Lung microvascular endothelial cell (primary cell): ENCODE measurements at regions not wholly inside any gene's neighbourhood (a gene's known extent, or its start where the extent isn't known, plus 50 kb on each side); places are given as distances from the start of the nearest gene placed in this dataset.

Experiments
- DNase-seq, 2 donors: peaks; one replicate each; pipeline versions ENCODE4 v3.0.0 to v3.0.0-alpha.2; 2010; ENCODE audit warnings: low read depth in 2 of 2

DNA sequence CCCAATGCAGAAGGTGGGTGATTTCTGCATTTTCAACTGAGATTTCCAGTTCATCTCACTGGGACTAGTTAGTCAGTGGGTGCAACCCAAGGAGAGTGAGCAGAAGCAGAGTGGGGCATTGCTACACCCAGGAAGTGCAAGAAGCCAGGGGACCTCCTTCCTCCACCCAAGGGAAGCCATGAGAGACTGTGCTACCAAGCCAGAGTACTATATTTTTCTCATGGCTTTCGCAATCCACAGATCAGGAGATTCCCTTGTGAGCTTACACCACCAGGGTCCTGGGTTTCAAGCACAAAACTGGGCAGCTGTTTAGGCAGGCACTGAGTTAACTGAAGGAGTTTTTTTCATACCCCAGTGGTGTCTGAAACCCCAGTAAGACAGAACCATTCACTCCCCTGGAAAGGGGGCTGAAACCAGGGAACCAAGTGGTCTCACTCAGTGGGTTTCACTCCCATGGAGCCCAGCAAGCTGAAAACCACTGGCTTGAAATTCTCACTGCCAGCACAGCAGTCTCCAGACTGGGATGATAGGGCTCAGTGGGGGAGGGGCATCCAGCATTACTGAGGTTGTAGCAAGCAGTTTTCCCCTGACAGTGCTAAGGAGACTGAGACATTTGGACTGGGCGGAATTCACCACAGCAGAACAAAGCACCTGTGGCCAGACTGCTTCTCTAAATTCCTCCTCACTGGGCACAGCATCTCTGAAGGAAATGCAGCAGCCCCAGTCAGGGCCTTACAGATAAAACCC is 903.4 kb downstream of the TECRL start:
- DNase-seq, result no peak

- DNase-seq, result no peak
Observed at GRCh38 chr4:63493265-63493664, 916.0 kb downstream of the TECRL start.

- DNase-seq, result no peak
Observed at GRCh38 chr4:63492515-63492914, 916.7 kb downstream of the TECRL start.

DNA sequence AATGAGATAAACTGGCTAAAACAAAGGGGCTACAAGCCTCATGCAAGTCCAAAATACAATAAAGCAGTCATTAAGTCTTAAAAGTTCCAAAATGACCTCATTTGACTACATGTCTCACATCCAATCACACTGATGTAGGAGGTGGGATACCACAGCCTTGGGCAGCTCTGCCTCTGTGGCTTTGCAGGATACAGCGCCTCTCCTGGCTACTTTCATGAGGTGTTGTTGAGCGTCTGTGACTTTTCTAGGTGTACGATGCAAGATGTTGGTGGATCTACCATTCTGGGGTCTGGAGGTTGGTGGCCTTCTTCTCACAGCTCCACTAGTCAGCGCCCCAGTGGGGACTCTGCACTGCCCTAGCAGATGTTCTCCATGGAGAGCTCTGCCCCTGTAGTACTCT is 944.9 kb downstream of the TECRL start:
- no peak for DNase-seq

DNA sequence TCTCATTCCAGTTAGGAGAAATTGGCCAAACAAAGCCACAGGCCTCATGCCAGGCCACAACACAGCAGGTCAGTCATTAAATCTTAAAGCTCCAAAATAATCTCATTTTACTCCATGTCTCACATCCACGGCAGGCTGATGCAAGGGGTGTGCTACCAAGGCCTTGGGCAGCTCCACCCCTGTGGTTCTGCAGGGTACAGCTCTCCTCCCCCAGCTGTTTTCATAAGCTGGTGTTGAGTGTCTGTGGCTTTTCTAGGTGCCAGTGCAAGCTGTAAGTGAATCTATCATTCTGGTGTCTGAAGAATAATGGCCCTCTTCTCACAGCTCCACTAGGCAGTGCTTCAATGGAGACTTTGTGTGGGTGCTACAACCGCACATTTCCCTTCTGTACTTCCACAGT is 949.2 kb downstream of the TECRL start:
- DNase-seq, result no peak

DNA sequence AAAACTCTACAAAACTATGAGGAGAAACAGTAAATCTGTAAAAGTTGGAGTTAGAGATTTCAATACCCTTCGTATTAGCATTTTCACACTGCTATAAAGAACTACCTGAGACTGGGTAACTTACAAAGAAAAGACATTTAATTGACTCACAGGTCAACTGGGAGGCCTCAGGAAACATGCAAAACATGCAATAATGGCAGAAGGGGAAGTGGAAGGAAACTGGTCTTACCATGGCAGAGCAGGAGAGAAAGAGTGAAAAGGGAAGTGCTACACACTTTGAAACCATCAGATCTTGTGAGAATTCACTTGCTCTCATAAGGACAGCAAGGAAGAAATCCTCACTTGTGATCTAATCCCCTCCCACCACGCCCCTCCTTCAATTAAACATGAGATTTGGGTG is 949.9 kb downstream of the TECRL start:
- DNase-seq, result no peak

DNA sequence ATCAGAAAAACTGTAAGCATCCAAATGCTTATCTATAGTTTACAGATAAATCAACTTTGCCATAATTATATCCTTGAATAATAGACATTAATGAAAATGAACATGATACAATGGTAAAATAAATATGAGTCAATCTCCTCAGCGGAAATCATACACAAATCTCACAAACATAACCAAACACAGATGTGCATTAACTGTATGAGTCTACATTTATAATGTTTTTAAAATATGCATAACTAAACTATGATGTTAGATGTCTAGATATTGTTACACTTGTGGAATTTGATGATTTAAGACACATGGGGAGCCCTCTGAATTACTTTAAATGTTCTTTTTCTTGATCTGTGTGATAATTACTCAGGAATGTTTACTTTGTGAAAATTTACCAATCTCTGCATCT is 951.2 kb downstream of the TECRL start:
- no peak for DNase-seq

GRCh38 chr4:63440236-63440635 is 969.0 kb downstream of the TECRL start:
- DNase-seq, result no peak

DNA sequence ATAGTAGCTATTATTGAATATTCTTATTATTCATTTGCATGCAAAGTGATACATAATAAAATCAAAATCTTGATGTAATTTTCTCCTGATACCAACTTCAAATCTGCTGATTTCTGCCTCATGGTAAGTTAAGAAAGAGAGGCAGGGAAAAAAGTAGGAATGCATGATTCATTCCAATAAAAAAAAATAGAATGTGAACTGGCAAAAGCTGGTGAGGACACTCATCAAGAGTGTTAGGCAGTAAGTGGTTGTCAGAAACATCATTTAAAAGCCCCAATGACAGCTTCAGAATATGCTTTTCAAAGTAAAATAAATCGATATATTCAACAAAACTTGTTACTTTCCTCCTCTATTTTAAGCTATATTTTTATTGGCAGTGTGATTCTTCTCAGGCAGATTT is 979.1 kb downstream of the TECRL start:
- no peak for DNase-seq

GRCh38 chr4:63396269-63396668 is 1013.0 kb downstream of the TECRL start:
- no peak for DNase-seq

- no peak for DNase-seq
Observed at GRCh38 chr4:63393544-63393943, 1015.7 kb downstream of the TECRL start.

DNA sequence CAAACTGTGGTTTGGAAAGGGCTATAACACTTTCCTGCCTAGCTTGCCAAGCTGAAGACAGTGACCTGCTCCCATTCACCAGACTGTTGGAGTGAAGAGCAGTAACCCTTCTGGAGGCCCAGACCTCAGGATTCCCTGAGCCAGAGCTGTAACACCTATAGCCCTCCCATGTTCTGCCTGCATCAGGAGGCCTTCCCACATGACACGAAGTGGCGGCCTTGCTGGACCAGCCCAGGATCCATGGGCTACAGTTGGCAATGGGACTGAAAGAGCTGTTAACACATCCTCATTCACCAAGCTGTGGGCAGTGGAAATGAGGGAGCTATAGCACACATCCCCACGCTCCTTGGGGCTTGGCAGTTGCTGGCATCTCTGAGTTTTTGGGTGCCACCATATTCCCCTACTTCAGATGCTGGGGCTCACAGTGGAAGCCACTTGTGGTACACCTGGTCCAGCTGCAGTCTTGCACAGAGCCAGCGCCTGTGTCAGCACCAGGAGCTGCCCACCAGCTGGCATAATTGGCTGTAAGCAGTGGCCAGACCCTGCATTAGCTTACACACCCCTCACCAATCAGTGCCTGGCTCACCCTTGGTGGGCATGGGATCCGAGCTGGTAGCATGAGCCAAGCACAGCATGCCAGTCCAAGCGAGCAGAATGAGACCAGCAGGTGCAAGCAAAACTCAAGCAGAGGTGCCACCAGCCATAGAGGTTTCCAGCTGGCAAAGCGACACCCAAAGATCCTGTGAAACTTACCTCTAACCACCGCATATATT is 1029.3 kb downstream of the TECRL start:
- no peak for DNase-seq

DNA sequence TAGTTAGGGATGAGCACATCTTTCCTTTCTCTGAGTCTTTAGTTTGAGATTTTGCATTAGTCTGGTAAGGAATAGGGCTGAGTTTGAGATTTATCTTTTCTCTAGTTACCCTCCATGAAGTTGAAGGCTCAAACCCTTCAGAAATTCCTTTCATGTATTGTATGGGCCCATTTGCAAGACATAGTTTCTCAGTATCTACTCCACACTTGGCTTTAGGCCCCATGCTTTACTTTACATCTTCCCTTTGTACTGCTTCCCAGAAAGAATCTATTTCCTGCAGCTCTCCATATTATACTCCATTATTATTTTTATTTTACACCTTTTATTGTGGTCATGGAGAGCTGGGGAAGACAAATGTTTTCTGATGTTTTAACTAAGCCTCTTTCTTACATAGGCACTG is 1038.2 kb downstream of the TECRL start:
- no peak for DNase-seq

DNA sequence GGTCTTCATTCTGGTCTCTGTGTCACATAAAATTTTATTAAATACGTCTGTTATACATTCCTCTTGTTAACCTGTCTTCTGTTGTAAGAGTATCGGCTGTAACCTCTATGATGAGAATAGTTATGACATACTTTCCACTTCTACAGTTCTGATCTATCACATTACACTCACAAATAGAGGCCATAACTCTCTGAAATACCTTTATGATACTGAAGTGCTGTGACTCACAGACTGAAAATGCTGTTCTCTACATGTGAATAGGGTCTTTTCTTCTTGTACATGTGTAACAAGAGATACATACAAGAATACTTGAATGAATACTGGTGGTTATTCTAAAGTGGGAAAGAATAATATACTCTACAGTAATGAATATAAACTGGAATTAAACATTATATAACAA is 1047.6 kb downstream of the TECRL start:
- DNase-seq, result no peak

GRCh38 chr4:63361066-63361465 is 1048.2 kb downstream of the TECRL start:
- DNase-seq, result no peak

DNA sequence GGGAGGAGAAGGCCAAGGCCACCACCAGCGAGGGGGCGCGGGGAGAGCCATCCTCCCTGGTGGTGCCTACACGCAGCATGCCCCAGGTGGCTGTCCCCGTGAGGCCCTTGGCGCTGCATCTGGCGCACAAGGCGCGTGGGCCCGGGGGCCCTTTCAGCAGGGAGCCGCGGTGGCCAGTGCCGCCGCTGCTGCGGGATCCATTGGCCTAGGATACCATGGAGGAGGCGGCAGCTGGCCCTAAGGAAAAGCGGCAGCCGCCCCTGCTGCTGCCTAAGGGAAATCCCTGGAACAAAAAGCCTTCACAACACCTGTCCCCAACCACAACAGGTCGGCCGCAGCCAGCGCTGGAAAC is 1059.6 kb downstream of the TECRL start:
- DNase-seq, result no peak

DNA sequence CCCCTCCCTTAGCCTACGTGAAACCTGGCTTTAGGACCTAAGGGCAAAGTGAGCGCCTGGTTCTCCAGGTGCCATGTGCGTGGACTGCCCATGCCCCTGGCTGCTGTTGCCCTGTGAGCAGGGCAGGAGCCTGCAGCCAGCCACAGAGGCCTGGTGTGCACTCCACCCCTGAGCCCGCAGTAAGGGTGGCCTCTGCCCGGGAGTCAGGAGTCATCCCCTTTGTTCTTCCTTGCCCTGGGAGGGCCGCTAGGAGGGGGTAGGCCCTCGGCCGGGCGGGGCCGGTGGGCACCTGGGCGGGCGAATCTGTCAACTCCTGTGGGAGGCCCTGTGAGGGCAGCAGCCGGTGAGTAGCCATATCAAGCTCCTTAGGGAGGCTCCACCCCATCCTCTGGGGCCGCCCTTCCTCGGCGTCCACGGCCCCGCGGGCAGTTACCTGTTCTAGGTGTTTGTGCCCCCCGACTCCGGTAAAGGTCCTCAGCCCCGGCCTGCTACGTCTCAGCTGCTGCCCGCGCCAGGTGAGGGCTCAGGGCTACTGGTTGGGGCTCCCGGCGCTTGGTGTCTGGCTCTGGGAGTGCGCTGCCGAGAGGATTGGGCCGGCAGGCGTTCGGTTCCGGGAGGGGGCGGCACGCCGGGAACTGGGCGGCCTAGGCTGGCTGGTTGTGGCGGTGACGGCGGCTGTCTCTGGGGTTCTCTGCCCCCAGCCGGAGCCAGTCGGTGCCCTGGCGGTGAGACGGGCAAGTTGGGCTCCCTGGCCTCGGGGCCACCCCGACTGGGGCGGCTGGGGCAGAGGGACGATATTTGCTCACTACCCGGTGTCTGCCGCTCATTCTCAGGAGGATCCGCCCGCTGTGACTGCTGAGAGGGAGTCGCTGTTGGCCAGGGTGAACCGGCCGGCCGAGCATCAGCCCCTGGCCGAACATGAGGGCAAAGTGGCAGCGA is 1060.2 kb downstream of the TECRL start:
- no peak for DNase-seq

DNA sequence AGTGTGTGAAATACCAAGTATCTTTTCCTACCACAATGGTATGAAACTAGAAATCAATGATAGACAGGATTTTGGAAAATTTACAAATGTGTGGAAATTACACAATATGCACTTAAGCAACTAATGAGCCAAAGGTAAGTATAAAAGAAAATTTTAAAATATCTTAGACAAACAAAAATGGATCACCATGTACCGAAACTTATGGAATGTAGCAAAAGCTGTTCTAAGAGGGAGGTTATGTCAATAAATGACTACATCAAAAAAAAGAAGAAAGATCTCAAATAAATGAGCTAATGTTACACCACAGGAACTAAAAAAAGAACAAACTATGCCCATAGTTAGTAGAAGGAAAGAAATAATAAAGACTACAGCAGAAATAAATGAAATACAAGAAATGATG is 1084.1 kb downstream of the TECRL start:
- no peak for DNase-seq

DNA sequence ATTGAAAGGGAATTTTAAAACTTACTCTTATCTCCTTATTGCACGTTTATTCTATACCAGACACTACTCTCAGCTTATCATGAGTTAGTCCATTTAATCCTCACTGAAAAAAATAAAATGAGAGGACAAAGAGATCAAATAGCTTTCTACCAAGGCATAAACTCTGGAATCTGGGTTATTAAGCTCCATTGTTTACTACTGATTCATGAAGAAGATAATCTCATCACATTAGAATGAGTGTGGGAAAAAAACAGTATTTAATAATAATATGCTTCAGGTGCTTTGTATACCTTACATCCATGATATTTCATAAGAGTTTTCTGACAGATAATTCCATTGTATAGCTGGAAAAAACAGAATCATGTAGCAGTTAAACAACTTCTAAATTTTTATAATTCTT is 1092.6 kb downstream of the TECRL start:
- no peak for DNase-seq

DNA sequence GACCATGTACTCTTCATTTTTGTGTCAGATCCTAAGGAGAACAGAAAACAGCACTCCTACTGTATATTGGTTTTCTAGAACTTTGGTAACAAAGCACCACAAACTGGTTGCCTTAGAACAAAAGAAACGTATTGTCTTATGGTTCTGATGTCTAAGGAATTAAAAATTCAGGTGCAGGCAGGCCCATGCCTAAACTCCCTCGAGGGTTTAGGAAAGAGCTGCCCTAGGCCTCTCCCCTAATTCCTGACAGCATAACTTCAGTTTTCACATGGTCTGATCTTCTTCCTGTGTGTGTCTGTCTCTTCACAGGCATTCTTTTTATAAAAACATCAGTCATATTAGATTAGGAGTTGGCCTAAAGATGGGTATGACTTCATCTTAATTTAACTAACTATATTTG is 1093.6 kb downstream of the TECRL start:
- DNase-seq, result no peak

DNA sequence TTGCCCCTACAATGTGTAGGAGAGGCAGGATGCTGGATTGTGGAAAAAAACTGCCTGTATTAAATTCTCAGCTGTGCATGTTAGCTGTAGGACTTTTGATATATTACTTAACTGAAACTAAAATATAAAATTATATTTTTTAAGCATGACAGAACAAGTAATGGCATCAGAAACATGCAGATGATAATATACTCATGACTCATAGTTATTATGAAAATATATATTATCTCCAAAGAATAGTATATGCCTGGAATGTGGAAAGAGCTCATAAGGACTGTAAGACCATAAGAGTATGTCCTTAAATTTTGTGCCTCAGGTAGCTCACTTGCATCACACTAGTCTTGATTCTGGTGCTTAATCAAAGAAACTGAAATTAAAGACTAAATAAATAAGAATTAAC is 1100.6 kb downstream of the TECRL start:
- DNase-seq, result no peak

DNA sequence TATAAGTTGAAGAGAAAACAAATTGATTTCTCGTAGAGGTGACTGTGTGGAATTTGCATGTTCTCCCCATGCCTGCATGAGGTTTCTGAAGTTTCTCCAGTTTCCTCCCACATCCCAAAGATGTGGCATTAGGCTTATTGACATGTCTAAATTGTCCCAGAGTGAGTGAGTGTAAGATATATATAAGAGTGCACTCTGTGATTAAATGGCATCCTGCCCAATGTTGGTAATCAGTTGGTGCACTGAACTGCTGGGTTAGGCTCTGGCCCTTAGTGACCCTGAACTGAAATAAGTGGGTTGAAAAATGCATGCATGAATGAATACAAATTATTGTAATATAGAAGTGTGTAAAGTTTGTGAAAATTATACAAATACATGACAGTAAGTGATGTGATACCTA is 1106.5 kb downstream of the TECRL start:
- no peak for DNase-seq
